GM21786 (cell line): ENCODE measurements at regions not wholly inside any gene's neighbourhood (a gene's known extent, or its start where the extent isn't known, plus 50 kb on each side); places are given as distances from the start of the nearest gene placed in this dataset.

ENCODE experiments used
- ATAC-seq: cut with Tn5 transposase; IDR thresholded peaks from one replicate; pipeline ENCODE4 v1.9.1; 2021; ENCODE audit not compliant: unreplicated experiment

- ATAC-seq, result no peak
Measured at GRCh38 chr6:43910638-43911353, 140.8 kb downstream of the VEGFA start.

GRCh38 chr6:43910149-43910637 lies 140.2 kb downstream of the VEGFA start:
- no peak for ATAC-seq

- no peak for ATAC-seq
Measured at GRCh38 chr6:43909474-43910148, 139.6 kb downstream of the VEGFA start.

GRCh38 chr6:43907789-43908472 lies 137.9 kb downstream of the VEGFA start:
- no peak for ATAC-seq

- ATAC-seq, result no peak
Measured at GRCh38 chr6:43907312-43907711, 137.3 kb downstream of the VEGFA start.

- no peak for ATAC-seq
Measured at GRCh38 chr6:43904311-43905123, 134.5 kb downstream of the VEGFA start.

- no peak for ATAC-seq
Measured at GRCh38 chr6:43903739-43904290, 133.8 kb downstream of the VEGFA start.

GRCh38 chr6:43901733-43902230 lies 131.8 kb downstream of the VEGFA start:
- ATAC-seq, result no peak

GRCh38 chr6:43900916-43901732 lies 131.1 kb downstream of the VEGFA start:
- ATAC-seq, result no peak

GRCh38 chr6:43900560-43900915 lies 130.5 kb downstream of the VEGFA start:
- no peak for ATAC-seq

GRCh38 chr6:43899830-43900229 lies 129.8 kb downstream of the VEGFA start:
- ATAC-seq, result no peak

GRCh38 chr6:43898358-43899131 lies 128.5 kb downstream of the VEGFA start:
- no peak for ATAC-seq

GRCh38 chr6:43897571-43898302 lies 127.7 kb downstream of the VEGFA start:
- no peak for ATAC-seq

- ATAC-seq, result no peak
Measured at GRCh38 chr6:43896329-43897255, 126.6 kb downstream of the VEGFA start.

- no peak for ATAC-seq
Measured at GRCh38 chr6:43895656-43896328, 125.8 kb downstream of the VEGFA start.

GRCh38 chr6:43893073-43893472 lies 123.1 kb downstream of the VEGFA start:
- no peak for ATAC-seq
